K562 (cell line): ENCODE measurements at regions not wholly inside any gene's neighbourhood (a gene's known extent, or its start where the extent isn't known, plus 50 kb on each side); places are given as distances from the start of the nearest gene placed in this dataset.

Experiments
- ATAC-seq: fragments of 200-7000 bp; cut with Tn5 transposase; 3 replicates; pipeline ENCODE4 v1.9.1; 2020; ENCODE audit warnings: moderate library complexity
- BruUV-seq: library from RNA; stranded (reverse); fragments of 400-500 nt; replicated peaks from 2 replicates; lab custom pipeline; 2021; lab: Mats Ljungman, UMichigan
- CTCF ChIA-PET: fragments of 300-600 bp; formaldehyde crosslinking; extraction: SDS; loops from one replicate; lab custom pipeline; 2021; ENCODE audit warnings: low intra/inter-chr PET ratio; lab: Yijun Ruan, JAX
- POLR2A ChIA-PET: fragments of 300-600, 350-650 bp; sonication (Branson Sonifier 250); formaldehyde crosslinking; extraction: SDS; loops from one replicate; lab custom pipeline; 2021; ENCODE audit warnings: antibody characterized with exemption, inconsistent platforms; lab: Yijun Ruan, JAX
- DNase-seq, 4 experiments: peaks; one replicate each; pipeline versions ENCODE4 v3.0.0 to v3.0.0-alpha.2; 2011 to 2018; ENCODE audit warnings: low spot score in 3 of 4, mixed read lengths in 3 of 4; ENCODE audit errors: extremely low read depth in 1 of 4
- FAIRE-seq: peaks from 2 replicates; lab custom pipeline; 2011; peaks lifted over from hg19 to GRCh38; lab: Jason Lieb, UNC
- H2AFZ ChIP-seq: 2 replicates; pipeline ENCODE4 v1.6.0; 2011; ENCODE audit warnings: low read depth, low read length, control low read depth, inconsistent platforms
- H3K27ac ChIP-seq: fragments of 200-600 bp; 3 replicates; pipeline ENCODE4 v1.8.0; 2011; ENCODE audit warnings: low read depth, mild to moderate bottlenecking, control low read depth, inconsistent platforms, low read length, moderate library complexity, mixed read lengths; ENCODE audit errors: extremely low read depth
- H3K27me3 ChIP-seq, 2 experiments: fragments of 300-600 bp in 1 of 2; 2 replicates in 1 of 2; 3 replicates in 1 of 2; pipeline versions ENCODE4 v1.6.0 to v1.8.0; 2011; ENCODE audit warnings: inconsistent platforms in 2 of 2, low read length in 2 of 2, mild to moderate bottlenecking in 1 of 2, mixed read lengths in 1 of 2, moderate library complexity in 1 of 2; ENCODE audit not compliant: control insufficient read depth in 2 of 2, insufficient read depth in 2 of 2
- H3K36me3 ChIP-seq: fragments of 300-600 bp; 3 replicates; pipeline ENCODE4 v1.8.0; 2011; ENCODE audit warnings: mild to moderate bottlenecking, low read length, inconsistent platforms; ENCODE audit not compliant: control insufficient read depth, insufficient read depth
- H3K4me1 ChIP-seq, 2 experiments: fragments of 200-600 bp in 1 of 2; replicated peaks in 1 of 2; 2 replicates in 1 of 2; 3 replicates in 1 of 2; pipeline versions ENCODE4 v1.5.1 to v1.8.0; 2011; ENCODE audit warnings: inconsistent platforms in 2 of 2, low read length in 2 of 2, mild to moderate bottlenecking in 1 of 2, mixed read lengths in 1 of 2, moderate library complexity in 1 of 2; ENCODE audit not compliant: control insufficient read depth in 2 of 2, insufficient read depth in 2 of 2
- H3K4me2 ChIP-seq: 2 replicates; pipeline ENCODE4 v1.6.1; 2011; ENCODE audit warnings: low read length, control low read depth, inconsistent platforms, mixed read lengths; ENCODE audit not compliant: insufficient read depth
- H3K4me3 ChIP-seq: fragments of 200-600 bp; sonication (generic), shearing (Covaris generic); 2 replicates; pipeline ENCODE4 v1.5.1; 2016; ENCODE audit warnings: control low read depth, inconsistent platforms
- H3K79me2 ChIP-seq: fragments of 200-600 bp; 3 replicates; pipeline ENCODE4 v1.8.0; 2011; ENCODE audit warnings: low read length, inconsistent platforms; ENCODE audit not compliant: control insufficient read depth, insufficient read depth
- H3K9ac ChIP-seq, 2 experiments: 2 replicates each; pipeline versions ENCODE4 v1.6.0 to v1.6.1; 2011; ENCODE audit warnings: low read depth in 2 of 2, low read length in 2 of 2, control low read depth in 1 of 2, inconsistent platforms in 1 of 2, mild to moderate bottlenecking in 1 of 2, mixed read lengths in 1 of 2; ENCODE audit not compliant: insufficient read depth in 1 of 2
- H3K9me1 ChIP-seq: one replicate; pipeline ENCODE4 v1.6.0; 2011; ENCODE audit warnings: inconsistent platforms, mild to moderate bottlenecking, low read length, moderate library complexity; ENCODE audit not compliant: control insufficient read depth, insufficient read depth
- H3K9me3 ChIP-seq: replicated peaks from 2 replicates; pipeline ENCODE4 v1.5.1; 2011; ENCODE audit warnings: low read depth, low read length, inconsistent platforms; ENCODE audit not compliant: control insufficient read depth, insufficient read depth
- H4K20me1 ChIP-seq: replicated peaks from 2 replicates; pipeline ENCODE4 v1.6.1; 2011; ENCODE audit warnings: low read length, inconsistent platforms, mixed read lengths; ENCODE audit not compliant: control insufficient read depth, insufficient read depth
- ELF4 ChIP-seq: fragments of 450-650 bp; formaldehyde crosslinking; IDR thresholded peaks from 2 replicates; pipeline ENCODE4 v1.4.0; 2022; ENCODE audit warnings: missing genetic modification characterization
- FOXA3 ChIP-seq, 2 experiments: fragments of 450-650 bp in 1 of 2; sonication (generic) in 1 of 2; formaldehyde crosslinking; IDR thresholded peaks in 1 of 2; conservative IDR thresholded peaks in 1 of 2; 2 replicates each; pipeline versions ENCODE4 v1.4.0 to v1.8.0; 2020 to 2022; ENCODE audit warnings: mild to moderate bottlenecking in 2 of 2, missing genetic modification reagents in 1 of 2
- NR2C1 ChIP-seq, 2 experiments: fragments of 450-650 bp; IDR thresholded peaks; 2 replicates each; pipeline ENCODE4 v1.6.1; 2017; ENCODE audit warnings: mild to moderate bottlenecking in 2 of 2, antibody characterized with exemption in 1 of 2, inconsistent platforms in 1 of 2, missing compliant biosample characterization in 1 of 2, missing genetic modification characterization in 1 of 2
- POU5F1 ChIP-seq: fragments of 150-350 bp; IDR thresholded peaks from 2 replicates; pipeline ENCODE4 v1.6.1; 2014; ENCODE audit warnings: borderline replicate concordance, low read length, low read depth, mild to moderate bottlenecking; ENCODE audit not compliant: partially characterized antibody
- ZNF133 ChIP-seq: fragments of 250-450 bp; sonication (Bioruptor Pico); IDR thresholded peaks from 2 replicates; pipeline ENCODE4 v1.4.0; 2020; ENCODE audit warnings: mild to moderate bottlenecking
- ZNF174 ChIP-seq: fragments of 250-450 bp; sonication (Bioruptor Pico); IDR thresholded peaks from 2 replicates; pipeline ENCODE4 v1.4.0; 2020; ENCODE audit warnings: mild to moderate bottlenecking
- WGBS: fragments of 100-300 bp; shearing (Covaris generic); methylation state at CpG from one replicate; pipeline ENCODE4 v1.1.6; 2016; ENCODE audit warnings: low coverage, mixed read lengths; ENCODE audit not compliant: insufficient coverage; ENCODE audit errors: missing lambda C conversion rate; 5-methylcytosine and 5-hydroxymethylcytosine counted together
- in situ Hi-C: fragments of 300-500 bp; cut with MboI; formaldehyde crosslinking; loops from 4 replicates; pipeline ENCODE4 v1.15.0; 2018; ENCODE audit warnings: inconsistent platforms, mixed read lengths
- intact Hi-C: fragments of 100-400 bp; cut with micrococcal nuclease; formaldehyde crosslinking; loops from 2 replicates; pipeline ENCODE4 v1.14.2; 2022
- TF ChIP-seq, protein P1 (sequence below): fragments of 250-450 bp; sonication (Bioruptor Pico); IDR thresholded peaks from 2 replicates; pipeline ENCODE4 v1.8.0; 2022; ENCODE audit warnings: moderate library complexity, mild to moderate bottlenecking, inconsistent platforms
- TF ChIP-seq, protein P2 (sequence below): IDR thresholded peaks from 3 replicates; pipeline ENCODE4 v1.6.1; 2011; ENCODE audit warnings: borderline replicate concordance, mild to moderate bottlenecking; ENCODE audit not compliant: insufficient read length, insufficient read depth
- TF ChIP-seq, protein P3 (sequence below): IDR thresholded peaks from 2 replicates; pipeline ENCODE4 v1.6.1; 2011; ENCODE audit not compliant: insufficient read length; ENCODE audit errors: extremely low read depth
- TF ChIP-seq, protein P4 (sequence below): fragments of 450-650 bp; IDR thresholded peaks from one replicate; pipeline ENCODE4 v1.6.1; 2018; ENCODE audit warnings: mild to moderate bottlenecking, moderate library complexity; ENCODE audit not compliant: partially characterized antibody
- TF ChIP-seq, protein P5 (sequence below): sonication (generic); formaldehyde crosslinking; IDR thresholded peaks from 2 replicates; pipeline ENCODE4 v1.8.0; 2023; ENCODE audit warnings: mild to moderate bottlenecking, missing genetic modification reagents
- TF ChIP-seq, protein P6 (sequence below): fragments of 250-450 bp; sonication (Bioruptor Pico); IDR thresholded peaks from 2 replicates; pipeline ENCODE4 v1.8.0; 2021; ENCODE audit warnings: moderate library complexity, mild to moderate bottlenecking, inconsistent platforms

DNA sequence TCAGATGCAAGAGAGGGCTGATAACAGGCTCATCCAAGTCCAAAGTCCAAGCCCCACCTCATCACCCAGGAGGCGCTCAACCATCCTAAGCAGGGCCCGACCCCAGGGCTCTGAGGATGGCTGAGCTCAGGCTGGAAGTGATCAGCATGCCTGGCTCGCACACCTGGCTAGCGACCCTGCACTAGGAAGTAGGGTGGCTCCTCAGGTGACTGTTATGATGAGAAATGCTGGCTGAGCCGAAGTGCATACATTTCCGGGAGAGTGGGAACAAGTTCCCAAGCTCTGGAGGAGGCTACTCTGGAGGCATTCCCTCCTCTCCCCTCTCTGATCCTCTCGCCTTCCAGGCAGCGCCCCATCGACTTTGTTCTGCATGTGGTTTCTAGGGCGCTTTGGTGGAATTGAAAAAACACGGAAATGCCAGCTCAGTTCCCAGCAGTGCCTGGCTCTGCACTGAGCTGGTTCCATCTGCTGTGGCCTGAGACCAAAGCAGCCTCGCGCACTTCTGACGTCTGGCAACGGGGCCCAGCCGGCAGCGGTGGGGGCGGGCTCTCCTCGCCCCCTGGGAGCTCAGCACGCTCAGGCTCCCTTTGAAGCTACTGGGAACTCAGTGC lies 130.3 kb downstream of the IRF8 start:
- ChIA-PET POLR2A (interaction anchor here (0.6 to 0.8 kb wide), 2 partner anchors 15 to 19 kb away, joined by 4 to 5 read pairs; no protein-coding TSS in a partner anchor), CTCF (no interaction called here)
- TF ChIP-seq, protein P1, sequence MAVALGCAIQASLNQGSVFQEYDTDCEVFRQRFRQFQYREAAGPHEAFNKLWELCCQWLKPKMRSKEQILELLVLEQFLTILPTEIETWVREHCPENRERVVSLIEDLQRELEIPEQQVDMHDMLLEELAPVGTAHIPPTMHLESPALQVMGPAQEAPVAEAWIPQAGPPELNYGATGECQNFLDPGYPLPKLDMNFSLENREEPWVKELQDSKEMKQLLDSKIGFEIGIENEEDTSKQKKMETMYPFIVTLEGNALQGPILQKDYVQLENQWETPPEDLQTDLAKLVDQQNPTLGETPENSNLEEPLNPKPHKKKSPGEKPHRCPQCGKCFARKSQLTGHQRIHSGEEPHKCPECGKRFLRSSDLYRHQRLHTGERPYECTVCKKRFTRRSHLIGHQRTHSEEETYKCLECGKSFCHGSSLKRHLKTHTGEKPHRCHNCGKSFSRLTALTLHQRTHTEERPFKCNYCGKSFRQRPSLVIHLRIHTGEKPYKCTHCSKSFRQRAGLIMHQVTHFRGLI = no peak
- TF ChIP-seq ELF4 (CRISPR knock-in tag) = no peak
- no peak for TF ChIP-seq ZNF133
- TF ChIP-seq POU5F1 = no peak
- TF ChIP-seq, protein P2, sequence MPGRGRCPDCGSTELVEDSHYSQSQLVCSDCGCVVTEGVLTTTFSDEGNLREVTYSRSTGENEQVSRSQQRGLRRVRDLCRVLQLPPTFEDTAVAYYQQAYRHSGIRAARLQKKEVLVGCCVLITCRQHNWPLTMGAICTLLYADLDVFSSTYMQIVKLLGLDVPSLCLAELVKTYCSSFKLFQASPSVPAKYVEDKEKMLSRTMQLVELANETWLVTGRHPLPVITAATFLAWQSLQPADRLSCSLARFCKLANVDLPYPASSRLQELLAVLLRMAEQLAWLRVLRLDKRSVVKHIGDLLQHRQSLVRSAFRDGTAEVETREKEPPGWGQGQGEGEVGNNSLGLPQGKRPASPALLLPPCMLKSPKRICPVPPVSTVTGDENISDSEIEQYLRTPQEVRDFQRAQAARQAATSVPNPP = no peak
- no peak for TF ChIP-seq FOXA3 (CRISPR knock-in tag; conservative IDR thresholded peaks at IDR 0.05 in 1 of 2, IDR thresholded peaks at IDR 0.05 in 1 of 2)
- TF ChIP-seq NR2C1 (IDR thresholded peaks at IDR 0.05) = no peak
- TF ChIP-seq NR2C1 (tag; IDR thresholded peaks at IDR 0.05) = no peak
- TF ChIP-seq ZNF174 (CRISPR knock-in tag) = no peak
- TF ChIP-seq, protein P3, sequence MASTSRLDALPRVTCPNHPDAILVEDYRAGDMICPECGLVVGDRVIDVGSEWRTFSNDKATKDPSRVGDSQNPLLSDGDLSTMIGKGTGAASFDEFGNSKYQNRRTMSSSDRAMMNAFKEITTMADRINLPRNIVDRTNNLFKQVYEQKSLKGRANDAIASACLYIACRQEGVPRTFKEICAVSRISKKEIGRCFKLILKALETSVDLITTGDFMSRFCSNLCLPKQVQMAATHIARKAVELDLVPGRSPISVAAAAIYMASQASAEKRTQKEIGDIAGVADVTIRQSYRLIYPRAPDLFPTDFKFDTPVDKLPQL = no peak
- TF ChIP-seq, protein P4, sequence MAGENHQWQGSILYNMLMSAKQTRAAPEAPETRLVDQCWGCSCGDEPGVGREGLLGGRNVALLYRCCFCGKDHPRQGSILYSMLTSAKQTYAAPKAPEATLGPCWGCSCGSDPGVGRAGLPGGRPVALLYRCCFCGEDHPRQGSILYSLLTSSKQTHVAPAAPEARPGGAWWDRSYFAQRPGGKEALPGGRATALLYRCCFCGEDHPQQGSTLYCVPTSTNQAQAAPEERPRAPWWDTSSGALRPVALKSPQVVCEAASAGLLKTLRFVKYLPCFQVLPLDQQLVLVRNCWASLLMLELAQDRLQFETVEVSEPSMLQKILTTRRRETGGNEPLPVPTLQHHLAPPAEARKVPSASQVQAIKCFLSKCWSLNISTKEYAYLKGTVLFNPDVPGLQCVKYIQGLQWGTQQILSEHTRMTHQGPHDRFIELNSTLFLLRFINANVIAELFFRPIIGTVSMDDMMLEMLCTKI = no peak
- TF ChIP-seq, protein P5, sequence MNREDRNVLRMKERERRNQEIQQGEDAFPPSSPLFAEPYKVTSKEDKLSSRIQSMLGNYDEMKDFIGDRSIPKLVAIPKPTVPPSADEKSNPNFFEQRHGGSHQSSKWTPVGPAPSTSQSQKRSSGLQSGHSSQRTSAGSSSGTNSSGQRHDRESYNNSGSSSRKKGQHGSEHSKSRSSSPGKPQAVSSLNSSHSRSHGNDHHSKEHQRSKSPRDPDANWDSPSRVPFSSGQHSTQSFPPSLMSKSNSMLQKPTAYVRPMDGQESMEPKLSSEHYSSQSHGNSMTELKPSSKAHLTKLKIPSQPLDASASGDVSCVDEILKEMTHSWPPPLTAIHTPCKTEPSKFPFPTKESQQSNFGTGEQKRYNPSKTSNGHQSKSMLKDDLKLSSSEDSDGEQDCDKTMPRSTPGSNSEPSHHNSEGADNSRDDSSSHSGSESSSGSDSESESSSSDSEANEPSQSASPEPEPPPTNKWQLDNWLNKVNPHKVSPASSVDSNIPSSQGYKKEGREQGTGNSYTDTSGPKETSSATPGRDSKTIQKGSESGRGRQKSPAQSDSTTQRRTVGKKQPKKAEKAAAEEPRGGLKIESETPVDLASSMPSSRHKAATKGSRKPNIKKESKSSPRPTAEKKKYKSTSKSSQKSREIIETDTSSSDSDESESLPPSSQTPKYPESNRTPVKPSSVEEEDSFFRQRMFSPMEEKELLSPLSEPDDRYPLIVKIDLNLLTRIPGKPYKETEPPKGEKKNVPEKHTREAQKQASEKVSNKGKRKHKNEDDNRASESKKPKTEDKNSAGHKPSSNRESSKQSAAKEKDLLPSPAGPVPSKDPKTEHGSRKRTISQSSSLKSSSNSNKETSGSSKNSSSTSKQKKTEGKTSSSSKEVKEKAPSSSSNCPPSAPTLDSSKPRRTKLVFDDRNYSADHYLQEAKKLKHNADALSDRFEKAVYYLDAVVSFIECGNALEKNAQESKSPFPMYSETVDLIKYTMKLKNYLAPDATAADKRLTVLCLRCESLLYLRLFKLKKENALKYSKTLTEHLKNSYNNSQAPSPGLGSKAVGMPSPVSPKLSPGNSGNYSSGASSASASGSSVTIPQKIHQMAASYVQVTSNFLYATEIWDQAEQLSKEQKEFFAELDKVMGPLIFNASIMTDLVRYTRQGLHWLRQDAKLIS (CRISPR knock-in tag) = no peak
- TF ChIP-seq, protein P6, sequence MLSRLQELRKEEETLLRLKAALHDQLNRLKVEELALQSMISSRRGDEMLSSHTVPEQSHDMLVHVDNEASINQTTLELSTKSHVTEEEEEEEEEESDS (CRISPR knock-in tag) = no peak

More for the DNA sequence above, 130.3 kb downstream of the IRF8 start:
- in situ Hi-C loops (no loop called here), intact Hi-C loops (no loop called here)
- Histone ChIP-seq H3K4me1 (no peaks in the 10 kb centered on the region), H3K4me3 (no peak overlapping the region), H3K9me1 (no peaks in the 10 kb centered on the region), H4K20me1 (no peaks in the 10 kb centered on the region), H3K27ac (no peak overlapping the region), H2AFZ (no peak overlapping the region), H3K9ac (no peak overlapping the region), H3K9me3 (0 out of 2 replicates have a peak, but pooled peaks cover 3% of the 10 kb centered on the region), H3K27me3 (peaks cover 2 to 20% of the 10 kb centered on the region in 2 experiments; a peak in 4 of 5 replicates), H3K79me2 (no peaks in the 10 kb centered on the region), H3K4me2 (no peak overlapping the region), H3K36me3 (no peaks in the 10 kb centered on the region)
- BruUV-seq = no TSS peak
- no peak for DNase-seq
- no peak for FAIRE-seq
- no peak for ATAC-seq
- 1% methylated on average over 17 of the region's 20 CpGs for WGBS
